ENCODE measurements at regions not wholly inside any gene's neighbourhood (a gene's known extent, or its start where the extent isn't known, plus 50 kb on each side); places are given as distances from the start of the nearest gene placed in this dataset.
"Not testable (repeated sequence)": the region's sequence is repeated elsewhere in the genome, so short reads cannot be mapped to it uniquely, and the experiment has no call there.

DNA sequence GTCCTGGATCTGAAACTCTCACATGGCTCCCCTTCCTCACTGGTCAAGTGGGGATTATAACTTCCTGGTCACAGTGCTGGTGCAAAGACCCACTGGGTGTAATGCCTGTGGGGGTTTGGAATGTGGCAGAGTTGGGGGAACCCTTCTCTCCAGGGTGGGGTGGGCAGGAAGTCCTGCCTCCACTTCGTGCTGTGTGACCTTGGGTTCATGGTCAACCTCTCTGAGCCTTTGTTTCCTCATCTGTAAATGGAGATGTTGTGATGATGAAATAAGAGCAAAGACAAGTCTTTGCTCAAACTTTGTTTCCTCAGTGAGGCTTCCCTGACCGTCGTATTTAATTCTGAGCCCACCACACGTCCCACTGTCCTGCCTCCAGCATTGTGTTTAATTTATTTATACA, 564.7 kb downstream of the PTPRU start:
- Mint-ChIP-seq H3K36me3 (ENCODE audit: insufficient read depth) (no peaks in the 10 kb centered on the region), H3K27ac (no peak overlapping the region), H3K4me1 (ENCODE audit: low read depth) (no peaks in the 10 kb centered on the region), H3K9me3 (ENCODE audit: low read depth) (no peaks in the 10 kb centered on the region), H3K27me3 (peaks cover 13% of the 10 kb centered on the region), H3K4me3 (ENCODE audit: low read depth) (no peak overlapping the region)
- TF ChIP-seq, protein P1, sequence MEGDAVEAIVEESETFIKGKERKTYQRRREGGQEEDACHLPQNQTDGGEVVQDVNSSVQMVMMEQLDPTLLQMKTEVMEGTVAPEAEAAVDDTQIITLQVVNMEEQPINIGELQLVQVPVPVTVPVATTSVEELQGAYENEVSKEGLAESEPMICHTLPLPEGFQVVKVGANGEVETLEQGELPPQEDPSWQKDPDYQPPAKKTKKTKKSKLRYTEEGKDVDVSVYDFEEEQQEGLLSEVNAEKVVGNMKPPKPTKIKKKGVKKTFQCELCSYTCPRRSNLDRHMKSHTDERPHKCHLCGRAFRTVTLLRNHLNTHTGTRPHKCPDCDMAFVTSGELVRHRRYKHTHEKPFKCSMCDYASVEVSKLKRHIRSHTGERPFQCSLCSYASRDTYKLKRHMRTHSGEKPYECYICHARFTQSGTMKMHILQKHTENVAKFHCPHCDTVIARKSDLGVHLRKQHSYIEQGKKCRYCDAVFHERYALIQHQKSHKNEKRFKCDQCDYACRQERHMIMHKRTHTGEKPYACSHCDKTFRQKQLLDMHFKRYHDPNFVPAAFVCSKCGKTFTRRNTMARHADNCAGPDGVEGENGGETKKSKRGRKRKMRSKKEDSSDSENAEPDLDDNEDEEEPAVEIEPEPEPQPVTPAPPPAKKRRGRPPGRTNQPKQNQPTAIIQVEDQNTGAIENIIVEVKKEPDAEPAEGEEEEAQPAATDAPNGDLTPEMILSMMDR (IDR thresholded peaks at IDR 0.05; ENCODE audit: unreplicated experiment), result no peak
- DNase-seq (ENCODE audit: low spot score, unreplicated experiment), result no peak

DNA sequence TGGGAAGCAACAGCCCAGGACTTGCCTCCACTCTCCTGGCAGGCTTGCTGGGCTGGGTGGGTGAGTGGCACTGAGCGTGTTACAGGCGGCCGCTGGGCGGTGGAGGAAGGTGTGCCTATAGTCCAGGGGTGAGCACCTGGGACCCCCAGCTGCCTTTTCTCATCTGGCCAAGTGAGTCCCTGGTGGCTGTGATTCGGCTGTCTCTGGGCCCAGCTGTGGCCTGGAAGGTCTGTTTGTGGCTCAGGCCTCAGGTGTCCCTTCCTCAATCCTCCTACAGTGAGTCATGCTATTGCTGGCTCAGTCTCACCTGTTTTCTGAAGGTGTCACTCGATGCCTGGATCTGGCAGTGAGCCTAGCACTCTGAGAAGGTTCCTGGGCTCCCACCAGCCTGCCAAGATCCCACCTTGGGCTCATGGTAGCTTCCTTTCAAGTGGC, 564.2 kb downstream of the PTPRU start:
- Mint-ChIP-seq H3K9me3 (ENCODE audit: low read depth) (peaks cover 4% of the 10 kb centered on the region), H3K36me3 (ENCODE audit: insufficient read depth) (no peaks in the 10 kb centered on the region), H3K27ac (no peak overlapping the region), H3K4me1 (ENCODE audit: low read depth) (no peaks in the 10 kb centered on the region), H3K27me3 (peaks cover 13% of the 10 kb centered on the region), H3K4me3 (ENCODE audit: low read depth) (no peak overlapping the region)
- no peak for DNase-seq (ENCODE audit: low spot score, unreplicated experiment)
- TF ChIP-seq, protein P1 (IDR thresholded peaks at IDR 0.05; ENCODE audit: unreplicated experiment), result no peak

DNA sequence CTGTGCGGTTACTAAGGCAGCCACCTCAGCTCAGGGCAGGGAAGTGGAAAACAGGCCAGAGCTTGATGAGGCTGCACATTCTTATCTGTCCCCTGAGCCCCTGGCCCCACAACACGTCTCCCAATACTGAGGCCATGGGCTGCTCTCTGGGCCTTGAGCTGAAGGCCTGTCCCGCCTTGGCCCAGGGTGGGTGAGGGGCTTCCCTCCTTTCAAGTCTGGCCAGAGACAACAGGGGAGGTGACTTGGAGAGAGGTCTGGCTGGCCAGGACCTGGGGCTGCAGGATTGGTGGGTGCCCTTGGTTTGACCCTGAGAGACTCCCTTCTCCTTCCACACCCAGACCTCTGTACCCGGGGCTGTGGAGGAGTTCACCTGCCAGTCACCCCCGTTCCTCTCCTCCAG, 563.8 kb downstream of the PTPRU start:
- Mint-ChIP-seq H3K27ac (no peak overlapping the region), H3K9me3 (ENCODE audit: low read depth) (peaks cover 7% of the 10 kb centered on the region), H3K4me3 (ENCODE audit: low read depth) (no peak overlapping the region), H3K4me1 (ENCODE audit: low read depth) (no peaks in the 10 kb centered on the region), H3K36me3 (ENCODE audit: insufficient read depth) (no peaks in the 10 kb centered on the region), H3K27me3 (peaks cover 13% of the 10 kb centered on the region)
- no peak for DNase-seq (ENCODE audit: low spot score, unreplicated experiment)
- TF ChIP-seq, protein P1 (IDR thresholded peaks at IDR 0.05; ENCODE audit: unreplicated experiment), result no peak

DNA sequence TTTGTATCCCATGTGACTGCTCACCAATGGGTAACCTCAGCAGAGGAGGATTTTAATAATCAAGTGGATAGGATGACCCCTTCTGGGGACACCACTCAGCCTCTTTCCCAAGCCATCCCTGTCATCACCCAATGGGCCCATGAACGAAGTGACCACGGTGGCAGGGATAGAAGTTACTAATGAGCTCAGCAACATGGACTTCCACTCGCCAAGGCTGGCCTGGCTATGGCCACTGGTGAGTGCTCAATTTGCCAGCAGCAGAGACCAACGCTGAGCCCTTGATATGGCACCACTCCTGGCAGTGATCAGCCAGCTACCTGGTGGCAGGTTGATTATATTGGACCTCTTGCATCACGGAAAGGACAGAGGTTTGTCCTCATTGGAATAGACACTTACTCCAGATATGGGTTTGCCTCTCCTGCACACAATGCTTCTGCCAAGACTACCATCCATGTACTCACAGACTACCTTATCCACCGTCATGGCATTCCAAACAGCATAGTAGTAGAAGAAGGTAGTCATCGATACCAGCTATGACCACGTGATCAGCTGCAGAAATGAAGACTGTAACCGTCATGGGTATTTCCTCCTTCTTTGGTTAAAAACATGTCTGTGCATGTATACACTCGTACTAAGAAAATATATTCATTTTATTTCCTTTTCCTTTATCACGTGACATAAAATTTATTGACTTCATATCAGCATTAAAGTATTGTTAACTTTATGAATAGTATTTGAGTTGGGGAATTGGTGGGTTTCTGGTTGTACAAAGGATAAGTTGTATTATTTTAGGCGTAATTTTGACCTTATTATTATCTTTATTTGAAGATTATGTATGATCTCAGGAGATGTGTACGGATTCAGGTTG, 562.6 kb downstream of the PTPRU start:
- TF ChIP-seq, protein P1 (IDR thresholded peaks at IDR 0.05; ENCODE audit: unreplicated experiment), result no peak
- Mint-ChIP-seq H3K27me3 (peaks cover 7% of the 10 kb centered on the region), H3K4me1 (ENCODE audit: low read depth) (no peaks in the 10 kb centered on the region), H3K4me3 (ENCODE audit: low read depth) (no peak overlapping the region), H3K36me3 (ENCODE audit: insufficient read depth) (no peaks in the 10 kb centered on the region), H3K9me3 (ENCODE audit: low read depth) (peaks cover 11% of the 10 kb centered on the region), H3K27ac (no peak overlapping the region)
- no peak for DNase-seq (ENCODE audit: low spot score, unreplicated experiment)

DNA sequence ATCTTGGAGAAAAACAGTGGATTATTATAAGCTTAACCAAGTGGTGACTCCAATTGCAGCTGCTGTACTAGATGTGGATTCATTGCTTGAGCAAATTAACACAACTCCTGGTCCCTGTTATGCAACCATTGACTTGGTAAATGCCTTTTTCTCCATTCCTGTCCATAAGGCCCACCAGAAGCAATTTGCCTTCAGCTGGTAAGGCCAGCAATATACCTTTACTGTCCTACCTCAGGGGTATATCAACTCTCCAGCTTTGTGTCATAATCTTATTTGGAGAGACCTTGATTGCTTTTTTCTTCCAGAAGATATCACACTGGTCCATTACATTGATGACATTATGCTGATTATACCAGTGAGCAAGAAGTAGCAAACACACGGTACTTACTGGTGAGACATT, 560.8 kb downstream of the PTPRU start:
- not testable (repeated sequence) for H3K27ac Mint-ChIP-seq; H3K4me3 Mint-ChIP-seq (ENCODE audit: low read depth); H3K27me3 Mint-ChIP-seq; H3K36me3 Mint-ChIP-seq (ENCODE audit: insufficient read depth); DNase-seq (ENCODE audit: low spot score, unreplicated experiment); H3K4me1 Mint-ChIP-seq (ENCODE audit: low read depth)
- H3K9me3 Mint-ChIP-seq (ENCODE audit: low read depth), result peaks cover 11% of the 10 kb centered on the region

DNA sequence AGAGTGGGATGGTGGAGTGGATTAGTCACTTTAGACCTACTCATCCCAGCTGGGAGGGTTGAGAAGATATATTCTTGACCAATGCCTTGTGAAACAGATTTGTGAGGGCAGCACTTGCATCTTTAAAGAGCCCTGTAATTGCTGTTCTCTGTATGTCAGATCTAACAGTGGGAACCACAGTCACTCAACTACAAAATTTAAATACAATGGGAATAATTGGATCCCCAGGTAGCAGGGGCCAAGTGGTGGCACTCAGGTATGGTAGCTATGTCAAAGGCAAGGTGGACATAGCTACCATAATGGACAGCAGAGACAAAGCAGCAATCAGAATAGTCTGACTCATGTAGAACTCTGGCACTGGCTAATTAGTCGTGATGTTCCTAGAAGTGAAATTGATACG, 559.6 kb downstream of the PTPRU start:
- DNase-seq (ENCODE audit: low spot score, unreplicated experiment); H3K4me1 Mint-ChIP-seq (ENCODE audit: low read depth); H3K27ac Mint-ChIP-seq; H3K4me3 Mint-ChIP-seq (ENCODE audit: low read depth); H3K27me3 Mint-ChIP-seq; H3K36me3 Mint-ChIP-seq (ENCODE audit: insufficient read depth): not testable (repeated sequence)
- peaks cover 11% of the 10 kb centered on the region for H3K9me3 Mint-ChIP-seq (ENCODE audit: low read depth)

Measured in progenitor cell of endocrine pancreas (in vitro differentiated cells).